BLaER1 (cell line): ENCODE measurements at regions not wholly inside any gene's neighbourhood (a gene's known extent, or its start where the extent isn't known, plus 50 kb on each side); places are given as distances from the start of the nearest gene placed in this dataset.

Experiments
- H3K27ac ChIP-seq: shearing (Covaris generic); formaldehyde crosslinking; 2 replicates; pipeline ENCODE4 v1.8.1; 2022
- H3K27me3 ChIP-seq: shearing (Covaris generic); formaldehyde crosslinking; 2 replicates; pipeline ENCODE4 v1.8.1; 2022
- H3K36me3 ChIP-seq: shearing (Covaris generic); formaldehyde crosslinking; 2 replicates; pipeline ENCODE4 v1.8.1; 2022
- H3K4me1 ChIP-seq: shearing (Covaris generic); formaldehyde crosslinking; 2 replicates; pipeline ENCODE4 v1.8.1; 2022
- H3K4me2 ChIP-seq: shearing (Covaris generic); formaldehyde crosslinking; 2 replicates; pipeline ENCODE4 v1.8.1; 2022
- H3K4me3 ChIP-seq: shearing (Covaris generic); formaldehyde crosslinking; 2 replicates; pipeline ENCODE4 v1.8.1; 2022
- H3K9ac ChIP-seq: shearing (Covaris generic); formaldehyde crosslinking; 2 replicates; pipeline ENCODE4 v1.8.1; 2022
- H3K9me3 ChIP-seq: shearing (Covaris generic); formaldehyde crosslinking; 2 replicates; pipeline ENCODE4 v1.8.1; 2022
- H4K20me1 ChIP-seq: shearing (Covaris generic); formaldehyde crosslinking; 2 replicates; pipeline ENCODE4 v1.8.1; 2022
- Cebpa-rat ChIP-seq: shearing (Covaris generic); IDR thresholded peaks from 2 replicates; pipeline ENCODE4 v1.8.1; 2022

- no peaks in the 10 kb centered on the region for H4K20me1 ChIP-seq
- H3K27ac ChIP-seq: no peak overlapping the region
- no peaks in the 10 kb centered on the region for H3K4me1 ChIP-seq
- no peaks in the 10 kb centered on the region for H3K9me3 ChIP-seq
- no peaks in the 10 kb centered on the region for H3K27me3 ChIP-seq
- H3K36me3 ChIP-seq: no peaks in the 10 kb centered on the region
- TF ChIP-seq Cebpa-rat: no peak
- no peak overlapping the region for H3K9ac ChIP-seq
- no peak overlapping the region for H3K4me3 ChIP-seq
- no peak overlapping the region for H3K4me2 ChIP-seq
Measured at GRCh38 chr2:30380824-30381223, 66.2 kb upstream of the LCLAT1 start.

DNA sequence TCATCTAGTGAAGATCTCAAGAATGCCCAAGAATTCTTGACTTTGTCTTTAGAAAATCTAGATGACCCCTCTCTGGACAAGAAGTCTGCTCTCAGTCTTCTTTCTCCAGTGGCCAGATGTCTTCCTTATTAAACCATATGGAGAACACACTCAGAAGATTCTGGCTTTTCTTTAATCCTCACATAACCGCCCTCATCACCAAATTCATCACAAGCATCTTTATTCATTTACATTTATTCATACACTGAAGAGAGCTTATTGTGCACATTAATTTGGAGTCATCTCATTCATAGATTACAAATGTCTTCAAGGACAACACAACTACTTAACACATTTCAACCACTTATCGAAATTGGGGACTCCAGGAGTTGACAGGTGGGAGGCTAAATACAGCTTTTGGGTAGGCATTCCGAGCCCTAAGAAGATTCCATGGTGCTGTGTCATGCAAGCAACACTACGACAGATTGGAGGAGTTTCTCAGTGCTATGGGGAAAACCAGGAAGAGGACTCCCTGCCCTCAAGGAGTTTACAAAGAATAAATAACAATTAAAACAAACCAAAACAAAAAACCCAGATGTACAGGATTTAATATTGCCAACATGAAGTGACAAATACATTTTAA, 64.8 kb upstream of the LCLAT1 start:
- Histone ChIP-seq H3K4me1 (no peaks in the 10 kb centered on the region), H3K4me3 (no peak overlapping the region), H3K4me2 (no peak overlapping the region), H3K9ac (no peak overlapping the region), H3K27ac (no peak overlapping the region), H3K36me3 (no peaks in the 10 kb centered on the region), H4K20me1 (no peaks in the 10 kb centered on the region), H3K9me3 (no peaks in the 10 kb centered on the region), H3K27me3 (no peaks in the 10 kb centered on the region)
- TF ChIP-seq Cebpa-rat: no peak

DNA sequence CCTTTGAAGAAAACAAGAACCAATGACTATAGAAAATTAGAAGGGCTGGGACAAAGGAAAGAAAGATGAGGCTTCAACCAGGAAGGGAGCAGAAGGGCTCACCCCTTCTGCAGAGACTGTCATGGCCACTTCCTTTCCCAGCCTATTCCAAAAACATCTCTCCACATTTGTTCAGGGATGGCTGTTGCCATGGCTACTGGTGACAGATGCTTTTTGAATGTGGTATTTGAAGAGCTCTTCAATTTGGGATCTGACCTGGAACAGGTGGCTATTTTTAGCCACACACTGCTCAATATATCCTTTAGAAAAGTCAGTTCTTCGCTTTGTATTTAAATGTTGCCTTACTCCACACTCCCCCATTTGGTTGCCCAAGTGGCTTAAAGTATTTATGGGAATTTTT, 64.1 kb upstream of the LCLAT1 start:
- Histone ChIP-seq H3K27ac (no peak overlapping the region), H3K9ac (no peak overlapping the region), H3K9me3 (no peaks in the 10 kb centered on the region), H3K4me1 (no peaks in the 10 kb centered on the region), H3K27me3 (no peaks in the 10 kb centered on the region), H3K36me3 (no peaks in the 10 kb centered on the region), H4K20me1 (no peaks in the 10 kb centered on the region), H3K4me2 (no peak overlapping the region), H3K4me3 (no peak overlapping the region)
- no peak for TF ChIP-seq Cebpa-rat

DNA sequence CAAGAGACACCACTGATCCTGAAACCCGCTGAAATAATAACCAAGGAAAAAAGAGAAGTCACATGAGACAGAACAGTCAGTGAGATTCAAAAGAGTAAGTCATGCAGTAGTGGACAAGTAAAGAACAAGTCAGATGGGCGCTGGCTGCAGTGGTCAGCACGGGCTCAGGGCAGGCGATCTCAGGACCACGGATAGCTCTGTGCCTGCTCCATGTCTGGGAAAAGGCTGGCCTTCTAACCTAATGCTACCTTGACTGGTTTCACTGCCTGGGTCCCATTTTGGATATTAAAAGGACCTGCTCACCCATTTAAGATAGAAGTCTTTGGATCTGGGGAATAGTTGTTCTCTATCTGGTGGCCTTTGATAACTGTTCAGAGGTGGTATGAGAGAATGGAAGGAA, 61.7 kb upstream of the LCLAT1 start:
- H3K9me3 ChIP-seq: no peaks in the 10 kb centered on the region
- TF ChIP-seq Cebpa-rat: no peak
- H3K4me2 ChIP-seq: no peak overlapping the region
- no peak overlapping the region for H3K4me3 ChIP-seq
- H3K9ac ChIP-seq: no peak overlapping the region
- H4K20me1 ChIP-seq: no peaks in the 10 kb centered on the region
- H3K4me1 ChIP-seq: peaks cover 6% of the 10 kb centered on the region
- no peaks in the 10 kb centered on the region for H3K27me3 ChIP-seq
- no peak overlapping the region for H3K27ac ChIP-seq
- no peaks in the 10 kb centered on the region for H3K36me3 ChIP-seq

DNA sequence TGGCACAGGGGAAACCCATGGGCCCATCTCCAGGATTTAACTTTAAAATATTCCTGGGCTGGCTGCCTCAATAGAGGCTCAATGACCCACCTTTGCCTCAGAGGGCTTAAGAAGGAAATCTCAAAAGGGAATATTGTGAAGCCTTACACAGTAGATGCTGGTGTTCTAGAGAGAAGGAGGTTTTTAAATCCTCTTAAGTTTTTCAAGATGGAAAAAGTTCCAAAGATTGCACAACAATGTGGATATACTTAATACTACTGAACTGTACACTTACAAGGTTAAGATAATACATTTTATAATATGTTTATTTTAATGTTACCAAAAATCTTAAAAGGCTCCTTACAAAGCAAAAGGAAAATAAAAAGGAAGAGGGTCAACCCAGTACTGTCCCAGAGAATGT, 54.9 kb upstream of the LCLAT1 start:
- no peaks in the 10 kb centered on the region for H3K36me3 ChIP-seq
- H3K9me3 ChIP-seq: no peaks in the 10 kb centered on the region
- no peak overlapping the region for H3K9ac ChIP-seq
- H3K4me1 ChIP-seq: peaks cover 10% of the 10 kb centered on the region
- no peak; the same call in 1 of the 2 replicates for TF ChIP-seq Cebpa-rat
- no peaks in the 10 kb centered on the region for H3K27me3 ChIP-seq
- no peak overlapping the region for H3K4me3 ChIP-seq
- no peak overlapping the region for H3K27ac ChIP-seq
- H3K4me2 ChIP-seq: no peak overlapping the region
- H4K20me1 ChIP-seq: no peaks in the 10 kb centered on the region

DNA sequence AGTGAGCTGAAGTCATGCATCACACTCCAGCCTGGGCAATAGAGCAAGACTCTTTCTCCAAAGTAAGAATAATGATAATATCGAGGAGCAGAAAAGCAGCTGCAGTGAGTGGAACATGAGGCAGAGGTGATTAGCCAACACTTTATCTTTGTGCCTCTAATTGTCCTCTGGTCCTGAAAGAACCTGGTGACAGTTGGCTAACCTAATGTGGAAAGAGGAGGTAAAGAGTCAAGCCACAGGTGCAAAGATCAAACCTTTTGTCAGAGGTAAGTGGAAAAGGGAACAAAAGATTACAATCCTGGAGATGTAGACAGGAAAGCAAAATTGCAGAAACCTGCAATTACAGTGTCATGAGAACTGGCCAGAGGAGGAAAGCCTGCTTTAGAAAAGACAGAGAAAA, 53.5 kb upstream of the LCLAT1 start:
- H3K27ac ChIP-seq: no peak overlapping the region
- no peak overlapping the region for H3K4me2 ChIP-seq
- no peak for TF ChIP-seq Cebpa-rat
- H3K9ac ChIP-seq: no peak overlapping the region
- no peaks in the 10 kb centered on the region for H3K27me3 ChIP-seq
- H3K36me3 ChIP-seq: no peaks in the 10 kb centered on the region
- H3K4me3 ChIP-seq: no peak overlapping the region
- H4K20me1 ChIP-seq: no peaks in the 10 kb centered on the region
- peaks cover 10% of the 10 kb centered on the region for H3K4me1 ChIP-seq
- no peaks in the 10 kb centered on the region for H3K9me3 ChIP-seq

DNA sequence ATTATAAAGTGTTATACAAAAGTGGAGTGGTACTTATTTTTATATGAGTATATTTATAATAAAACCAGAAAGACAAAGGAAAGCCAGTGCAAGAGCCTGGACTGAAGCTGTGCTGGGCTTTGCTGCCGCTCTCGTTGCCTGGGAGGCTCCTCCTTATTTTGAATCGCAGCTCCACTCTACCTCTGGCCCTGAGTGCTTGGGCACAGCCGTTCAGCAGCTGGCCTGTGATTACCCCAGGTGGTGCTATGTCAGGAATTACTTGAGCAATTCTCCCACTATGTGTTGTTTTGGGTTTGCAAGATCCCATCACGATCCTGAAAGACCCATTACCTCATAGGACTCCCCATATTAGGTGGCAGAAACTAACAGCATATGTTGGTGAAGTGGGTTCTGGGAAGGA, 53.0 kb upstream of the LCLAT1 start:
- no peak for TF ChIP-seq Cebpa-rat
- Histone ChIP-seq H3K9ac (no peak overlapping the region), H3K9me3 (no peaks in the 10 kb centered on the region), H3K27me3 (no peaks in the 10 kb centered on the region), H3K4me1 (peaks cover 10% of the 10 kb centered on the region), H3K36me3 (no peaks in the 10 kb centered on the region), H3K27ac (no peak overlapping the region), H3K4me2 (no peak overlapping the region), H3K4me3 (no peak overlapping the region), H4K20me1 (no peaks in the 10 kb centered on the region)

GRCh38 chr2:30396436-30397232, 50.4 kb upstream of the LCLAT1 start:
- Histone ChIP-seq H3K27me3 (no peaks in the 10 kb centered on the region), H4K20me1 (no peaks in the 10 kb centered on the region), H3K4me1 (no peaks in the 10 kb centered on the region), H3K9ac (no peak overlapping the region), H3K4me2 (no peak overlapping the region), H3K4me3 (no peak overlapping the region), H3K9me3 (no peaks in the 10 kb centered on the region), H3K27ac (no peak overlapping the region), H3K36me3 (no peaks in the 10 kb centered on the region)
- no peak for TF ChIP-seq Cebpa-rat
